Breast epithelium (tissue), 4 donors: ENCODE measurements at regions not wholly inside any gene's neighbourhood (a gene's known extent, or its start where the extent isn't known, plus 50 kb on each side); places are given as distances from the start of the nearest gene placed in this dataset.

ENCODE experiments used
- DNase-seq, 2 donors: peaks; one replicate each; pipeline ENCODE4 v3.0.0-alpha.2; 2019; ENCODE audit warnings: low spot score in 2 of 2
- H3K27ac ChIP-seq, 2 donors: fragments of 200-600 bp; sonication (generic) in 1 of 2; one replicate each; pipeline ENCODE4 v1.5.1; 2016 to 2019; ENCODE audit warnings: mild to moderate bottlenecking in 1 of 2
- H3K27me3 ChIP-seq, 2 donors: fragments of 200-600 bp; sonication (generic) in 1 of 2; one replicate each; pipeline versions ENCODE4 v1.5.1 to v1.6.0; 2017 to 2019; ENCODE audit warnings: control low read depth in 1 of 2, mild to moderate bottlenecking in 1 of 2
- H3K36me3 ChIP-seq: fragments of 200-600 bp; one replicate; pipeline ENCODE4 v1.5.1; 2019
- H3K4me1 ChIP-seq, 2 donors: fragments of 200-600 bp; sonication (generic); one replicate each; pipeline ENCODE4 v1.5.1; 2016 to 2019; ENCODE audit warnings: control low read depth in 1 of 2
- H3K4me3 ChIP-seq, 3 donors: fragments of 200-600 bp; sonication (generic); 1 replicate in 2 of 3; 2 replicates in 1 of 3; pipeline ENCODE4 v1.5.1; 2016 to 2019; ENCODE audit warnings: mild to moderate bottlenecking in 3 of 3, moderate library complexity in 2 of 3
- H3K9me3 ChIP-seq, 2 donors: fragments of 200-600 bp; sonication (generic) in 1 of 2; one replicate each; pipeline ENCODE4 v1.5.1; 2016 to 2019; ENCODE audit warnings: control low read depth in 1 of 2
- POLR2A ChIP-seq: fragments of 450-650 bp; IDR thresholded peaks from one replicate; pipeline ENCODE4 v1.6.1; 2016; ENCODE audit warnings: antibody characterized with exemption, mild to moderate bottlenecking, moderate library complexity
- POLR2AphosphoS5 ChIP-seq, 3 donors: sonication (generic); formaldehyde crosslinking; IDR thresholded peaks; one replicate each; pipeline ENCODE4 v1.6.1; 2017; ENCODE audit warnings: antibody characterized with exemption in 3 of 3
- intact Hi-C: fragments of 100-400 bp; cut with DNase I; formaldehyde crosslinking; loops from one replicate; pipeline ENCODE4 v1.15.1; 2023; ENCODE audit warnings: low total_unique reads
- TF ChIP-seq, protein P1 (sequence below), 3 donors: fragments of 450-650 bp; IDR thresholded peaks; one replicate each; pipeline ENCODE4 v1.5.1; 2016 to 2017; ENCODE audit warnings: antibody characterized with exemption in 3 of 3, mild to moderate bottlenecking in 3 of 3, moderate library complexity in 3 of 3

DNA sequence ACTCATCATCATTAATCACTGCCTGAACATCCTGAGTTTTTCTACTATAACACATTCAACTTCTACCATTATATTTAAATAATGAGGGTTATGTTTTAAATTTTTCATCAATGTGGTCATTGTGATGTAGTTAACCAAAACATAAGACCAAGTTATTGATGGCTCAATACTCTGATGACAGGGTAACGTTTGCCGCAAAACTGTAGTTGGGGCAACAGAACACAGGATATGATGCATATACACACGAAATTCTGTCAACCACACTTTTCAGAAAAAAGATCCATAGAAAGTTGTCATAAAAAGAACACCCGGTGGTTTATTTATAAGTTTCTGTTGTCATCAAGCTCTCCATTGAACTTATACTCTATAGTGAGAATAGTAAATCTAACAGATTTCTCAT lies 121.7 kb upstream of the COL11A1 start:
- Histone ChIP-seq H3K4me1 (no peaks in the 10 kb centered on the region), H3K9me3 (no peaks in the 10 kb centered on the region), H3K4me3 (no peak overlapping the region), H3K27ac (no peak overlapping the region), H3K27me3 (no peaks in the 10 kb centered on the region), H3K36me3 (no peaks in the 10 kb centered on the region)
- intact Hi-C loops: no loop called here
- TF ChIP-seq POLR2AphosphoS5 (IDR thresholded peaks at IDR 0.05) (no peak), POLR2A (no peak)
- TF ChIP-seq, protein P1, sequence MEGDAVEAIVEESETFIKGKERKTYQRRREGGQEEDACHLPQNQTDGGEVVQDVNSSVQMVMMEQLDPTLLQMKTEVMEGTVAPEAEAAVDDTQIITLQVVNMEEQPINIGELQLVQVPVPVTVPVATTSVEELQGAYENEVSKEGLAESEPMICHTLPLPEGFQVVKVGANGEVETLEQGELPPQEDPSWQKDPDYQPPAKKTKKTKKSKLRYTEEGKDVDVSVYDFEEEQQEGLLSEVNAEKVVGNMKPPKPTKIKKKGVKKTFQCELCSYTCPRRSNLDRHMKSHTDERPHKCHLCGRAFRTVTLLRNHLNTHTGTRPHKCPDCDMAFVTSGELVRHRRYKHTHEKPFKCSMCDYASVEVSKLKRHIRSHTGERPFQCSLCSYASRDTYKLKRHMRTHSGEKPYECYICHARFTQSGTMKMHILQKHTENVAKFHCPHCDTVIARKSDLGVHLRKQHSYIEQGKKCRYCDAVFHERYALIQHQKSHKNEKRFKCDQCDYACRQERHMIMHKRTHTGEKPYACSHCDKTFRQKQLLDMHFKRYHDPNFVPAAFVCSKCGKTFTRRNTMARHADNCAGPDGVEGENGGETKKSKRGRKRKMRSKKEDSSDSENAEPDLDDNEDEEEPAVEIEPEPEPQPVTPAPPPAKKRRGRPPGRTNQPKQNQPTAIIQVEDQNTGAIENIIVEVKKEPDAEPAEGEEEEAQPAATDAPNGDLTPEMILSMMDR (IDR thresholded peaks at IDR 0.05): no peak
- no peak for DNase-seq

DNA sequence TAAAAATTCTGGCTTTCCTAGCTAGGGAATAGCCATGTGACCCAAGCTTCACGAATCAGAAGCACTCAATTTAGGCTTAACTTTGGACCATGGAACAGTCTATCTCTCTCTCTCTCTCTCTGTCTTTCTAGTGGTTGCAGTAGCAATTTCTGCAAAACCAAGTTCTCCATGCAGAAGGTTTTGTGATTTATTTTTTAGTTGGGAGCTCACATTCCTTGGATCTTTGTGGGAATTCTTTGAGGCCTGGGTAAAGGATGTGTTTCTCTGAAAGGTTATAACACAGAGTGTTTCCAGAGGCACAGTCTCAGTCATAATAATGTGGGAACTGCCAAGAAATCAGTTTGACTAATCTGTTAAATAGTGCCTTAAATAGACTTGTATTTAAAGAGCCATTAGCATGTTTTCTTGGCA lies 112.3 kb upstream of the COL11A1 start:
- H3K36me3 ChIP-seq: no peaks in the 10 kb centered on the region
- H3K9me3 ChIP-seq: no peaks in the 10 kb centered on the region
- TF ChIP-seq POLR2A: no peak
- TF ChIP-seq, protein P1 (IDR thresholded peaks at IDR 0.05): no peak
- no peak for TF ChIP-seq POLR2AphosphoS5 (IDR thresholded peaks at IDR 0.05)
- intact Hi-C loops: no loop called here
- no peaks in the 10 kb centered on the region for H3K27me3 ChIP-seq
- H3K4me3 ChIP-seq: no peak overlapping the region
- DNase-seq: no peak
- H3K4me1 ChIP-seq: no peaks in the 10 kb centered on the region
- H3K27ac ChIP-seq: no peak overlapping the region

DNA sequence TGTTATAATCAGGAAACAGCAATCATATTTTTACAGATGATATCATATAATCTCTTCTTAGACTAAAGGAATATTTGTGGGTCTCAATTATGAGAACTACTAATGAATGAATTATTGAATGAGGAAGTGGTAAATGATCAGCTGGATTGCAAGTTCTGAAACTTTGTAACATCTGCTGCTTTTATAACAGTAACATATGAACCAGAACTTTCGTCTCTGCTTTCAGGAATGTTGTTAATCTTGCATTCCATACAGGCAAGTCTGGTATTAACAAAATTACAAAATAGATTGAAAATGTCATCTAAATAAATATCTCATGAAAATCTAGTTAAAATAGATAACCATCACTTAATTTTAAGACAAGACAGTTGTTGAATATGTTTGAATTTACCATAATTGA lies 110.5 kb upstream of the COL11A1 start:
- no peak overlapping the region for H3K27ac ChIP-seq
- DNase-seq: no peak
- H3K4me3 ChIP-seq: no peak overlapping the region
- no peaks in the 10 kb centered on the region for H3K36me3 ChIP-seq
- TF ChIP-seq POLR2AphosphoS5 (IDR thresholded peaks at IDR 0.05) (no peak), POLR2A (no peak)
- TF ChIP-seq, protein P1 (IDR thresholded peaks at IDR 0.05): no peak
- H3K4me1 ChIP-seq: no peaks in the 10 kb centered on the region
- H3K27me3 ChIP-seq: no peaks in the 10 kb centered on the region
- no peaks in the 10 kb centered on the region for H3K9me3 ChIP-seq
- intact Hi-C loops: no loop called here

DNA sequence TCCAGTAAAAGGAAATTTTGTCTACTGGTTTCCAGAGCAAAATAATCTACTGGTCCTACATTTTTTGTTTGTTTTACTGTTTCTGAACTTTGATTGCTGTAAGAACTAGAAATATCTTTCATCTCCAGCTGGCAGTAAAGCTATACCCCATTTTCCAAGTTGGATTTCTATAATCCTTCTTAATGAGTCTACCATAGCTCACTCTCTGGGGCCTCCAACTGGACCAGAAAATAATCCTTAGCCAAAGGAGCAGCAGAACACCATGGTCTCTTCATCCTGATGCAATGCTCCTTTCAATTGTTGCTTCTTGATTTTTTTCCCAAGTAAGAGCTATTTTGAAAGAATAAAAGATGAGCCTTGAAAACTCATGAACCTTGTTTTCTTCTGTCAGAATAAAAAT lies 110.0 kb upstream of the COL11A1 start:
- no peak for TF ChIP-seq POLR2A
- TF ChIP-seq POLR2AphosphoS5 (IDR thresholded peaks at IDR 0.05): no peak
- TF ChIP-seq, protein P1 (IDR thresholded peaks at IDR 0.05): no peak

DNA sequence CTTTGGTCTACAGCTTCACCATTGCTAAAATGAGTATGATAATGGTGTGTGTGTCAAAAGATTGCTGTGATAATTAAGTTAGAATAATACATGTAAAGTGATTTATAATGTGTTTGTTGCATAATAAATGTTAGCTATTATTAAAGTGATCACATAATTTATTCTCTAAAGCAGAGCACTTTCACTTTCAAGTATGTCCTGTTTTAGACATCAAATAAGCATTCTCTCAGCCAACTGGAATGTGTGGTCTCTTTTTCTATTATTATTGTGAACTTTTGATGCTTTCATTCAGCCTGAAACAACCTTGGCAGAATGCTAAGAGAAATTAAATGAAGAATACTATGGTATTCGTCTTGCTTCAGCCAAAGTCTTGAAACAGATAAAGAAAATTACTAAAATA lies 102.8 kb upstream of the COL11A1 start:
- Histone ChIP-seq H3K27me3 (no peaks in the 10 kb centered on the region), H3K27ac (no peak overlapping the region), H3K4me1 (no peaks in the 10 kb centered on the region), H3K4me3 (no peak overlapping the region), H3K9me3 (no peaks in the 10 kb centered on the region), H3K36me3 (no peaks in the 10 kb centered on the region)
- TF ChIP-seq, protein P1 (IDR thresholded peaks at IDR 0.05): no peak
- TF ChIP-seq POLR2AphosphoS5 (IDR thresholded peaks at IDR 0.05) (no peak), POLR2A (no peak)
- intact Hi-C loops: no loop called here
- no peak for DNase-seq

More for the DNA sequence above, 110.0 kb upstream of the COL11A1 start:
- Histone ChIP-seq H3K4me3 (no peak overlapping the region), H3K27me3 (no peaks in the 10 kb centered on the region), H3K4me1 (no peaks in the 10 kb centered on the region), H3K27ac (no peak overlapping the region), H3K9me3 (no peaks in the 10 kb centered on the region), H3K36me3 (no peaks in the 10 kb centered on the region)
- DNase-seq: no peak
- intact Hi-C loops: no loop called here
